NT2/D1 (cell line): ENCODE measurements at regions not wholly inside any gene's neighbourhood (a gene's known extent, or its start where the extent isn't known, plus 50 kb on each side); places are given as distances from the start of the nearest gene placed in this dataset.
"Not testable (repeated sequence)": the region's sequence is repeated elsewhere in the genome, so short reads cannot be mapped to it uniquely, and the experiment has no call there.

Experiments
- YY1 ChIP-seq: IDR thresholded peaks from 2 replicates; pipeline ENCODE4 v1.6.1; 2011; ENCODE audit not compliant: insufficient read length, insufficient read depth
- ZNF274 ChIP-seq: IDR thresholded peaks from 2 replicates; pipeline ENCODE4 v1.6.1; 2011; ENCODE audit warnings: mild to moderate bottlenecking, low read depth, low read length

DNA sequence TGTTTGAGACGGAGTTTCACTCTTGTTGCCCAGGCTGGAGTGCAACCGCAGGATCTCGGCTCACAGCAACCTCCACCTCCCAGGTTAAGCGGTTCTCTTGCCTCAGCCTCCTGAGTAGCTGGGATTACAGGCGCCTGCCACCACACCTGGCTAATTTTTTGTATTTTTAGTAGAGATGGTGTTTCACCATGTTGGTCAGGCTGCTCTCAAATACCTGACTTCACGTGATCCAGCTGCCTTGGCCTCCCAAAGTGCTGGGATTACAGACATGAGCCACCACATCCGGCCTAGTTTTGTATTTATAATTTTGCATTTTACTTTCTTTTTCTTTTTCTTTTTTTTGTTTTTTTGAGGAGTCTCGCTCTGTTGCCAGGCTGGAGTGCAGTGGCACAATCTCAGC is 85.3 kb upstream of the LARP1 start:
- not testable (repeated sequence) for TF ChIP-seq YY1, ZNF274
